ENCODE measurements at regions not wholly inside any gene's neighbourhood (a gene's known extent, or its start where the extent isn't known, plus 50 kb on each side); places are given as distances from the start of the nearest gene placed in this dataset.
"Not testable (repeated sequence)": the region's sequence is repeated elsewhere in the genome, so short reads cannot be mapped to it uniquely, and the experiment has no call there.

GRCh38 chr12:34305176-34305575, 282.9 kb downstream of the ALG10 start:
- no peak for DNase-seq
- no peak for ATAC-seq
- POLR2A ChIA-PET: no interaction called here
- H3K4me1 Mint-ChIP-seq: peaks cover 0 to 6% (median 0%) of the 10 kb centered on the region in 4 donors
- H3K36me3 Mint-ChIP-seq: peaks cover 0 to 33% (median 0%) of the 10 kb centered on the region in 3 donors
- H3K9me3 Mint-ChIP-seq: peaks cover 4 to 97% (median 65%) of the 10 kb centered on the region in 9 donors
- H3K4me3 Mint-ChIP-seq: no peak overlapping the region
- no peak overlapping the region for H3K27ac Mint-ChIP-seq
- H3K27me3 Mint-ChIP-seq: peaks cover 0 to 26% (median 0%) of the 10 kb centered on the region in 5 donors

GRCh38 chr12:34306133-34306830, 284.0 kb downstream of the ALG10 start:
- ATAC-seq (no peak), DNase-seq (no peak)
- H3K27ac Mint-ChIP-seq: no peak overlapping the region
- peaks cover 0 to 29% (median 0%) of the 10 kb centered on the region in 3 donors for H3K36me3 Mint-ChIP-seq
- H3K4me1 Mint-ChIP-seq: peaks cover 0 to 6% (median 0%) of the 10 kb centered on the region in 4 donors
- H3K4me3 Mint-ChIP-seq: no peak overlapping the region
- POLR2A ChIA-PET: no interaction called here
- peaks cover 0 to 21% (median 0%) of the 10 kb centered on the region in 5 donors for H3K27me3 Mint-ChIP-seq
- peaks cover 2 to 88% (median 66%) of the 10 kb centered on the region in 9 donors for H3K9me3 Mint-ChIP-seq

DNA sequence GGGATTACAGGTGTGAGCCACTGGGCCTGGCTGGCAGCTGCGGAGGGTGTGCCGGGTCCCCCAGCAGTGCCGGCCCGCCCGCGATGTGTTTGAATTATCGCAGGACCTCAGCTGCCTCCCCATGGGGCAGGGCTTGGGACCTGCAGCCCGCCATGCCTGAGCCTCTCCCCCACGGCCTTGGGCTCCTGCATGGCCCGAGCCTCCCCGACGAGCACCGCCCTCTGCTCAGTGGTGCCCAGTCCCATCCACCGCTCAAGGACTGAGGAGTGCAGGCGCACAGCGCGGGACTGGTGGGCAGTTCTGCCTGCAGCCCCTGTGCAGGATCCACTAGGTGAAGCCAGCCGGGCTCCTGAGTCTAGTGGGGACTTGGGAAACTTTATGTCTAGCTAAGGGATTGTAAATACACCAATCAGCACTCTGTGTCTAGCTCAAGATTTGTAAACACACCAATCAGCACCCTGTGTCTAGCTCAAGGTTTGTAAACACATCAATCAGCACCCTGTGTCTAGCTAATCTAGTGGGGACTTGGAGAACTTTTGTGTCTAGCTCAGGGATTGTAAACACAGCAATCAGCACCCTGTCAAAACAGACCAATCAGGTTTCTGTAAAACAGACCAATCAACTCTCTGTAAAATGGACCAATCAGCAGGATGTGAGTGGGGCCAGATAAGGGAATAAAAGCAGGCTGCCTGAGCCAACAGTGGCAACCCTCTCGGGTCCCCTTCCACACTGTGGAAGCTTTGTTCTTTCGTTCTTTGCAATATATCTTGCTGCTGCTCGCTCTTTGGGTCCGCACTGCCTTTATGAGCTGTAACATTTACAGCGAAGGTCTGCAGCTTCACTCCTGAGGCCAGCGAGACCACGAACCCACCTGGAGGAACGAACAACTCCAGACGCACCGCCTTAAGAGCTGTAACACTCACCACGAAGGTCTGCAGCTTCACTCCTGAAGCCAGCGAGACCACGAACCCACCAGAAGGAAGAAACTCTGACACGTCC, 287.8 kb downstream of the ALG10 start:
- H3K4me3 Mint-ChIP-seq, POLR2A ChIA-PET, ATAC-seq, H3K27me3 Mint-ChIP-seq, DNase-seq, H3K27ac Mint-ChIP-seq, H3K4me1 Mint-ChIP-seq: not testable (repeated sequence)
- Mint-ChIP-seq H3K9me3 (peaks cover 9 to 90% (median 65%) of the 10 kb centered on the region in 9 donors), H3K36me3 (peaks cover 0 to 27% (median 0%) of the 10 kb centered on the region in 3 donors)

GRCh38 chr12:34311337-34311736, 289.0 kb downstream of the ALG10 start:
- Mint-ChIP-seq H3K4me3 (no peak overlapping the region), H3K27me3 (peaks cover 0 to 3% (median 0%) of the 10 kb centered on the region in 5 donors), H3K4me1 (peaks cover 0 to 4% (median 0%) of the 10 kb centered on the region in 4 donors), H3K27ac (no peak overlapping the region), H3K36me3 (peaks cover 0 to 27% (median 0%) of the 10 kb centered on the region in 3 donors), H3K9me3 (peaks cover 9 to 89% (median 64%) of the 10 kb centered on the region in 9 donors)
- no peak for ATAC-seq
- POLR2A ChIA-PET: no interaction called here
- no peak for DNase-seq

- Mint-ChIP-seq H3K27me3 (peaks cover 0 to 42% (median 0%) of the 10 kb centered on the region in 5 donors), H3K4me3 (peak overlapping the region in 1 of 10 donors; percentile 30), H3K4me1 (peaks cover 0 to 7% (median 0%) of the 10 kb centered on the region in 4 donors), H3K9me3 (peaks cover 2 to 92% (median 55%) of the 10 kb centered on the region in 9 donors), H3K27ac (no peak overlapping the region), H3K36me3 (peaks cover 2 to 35% (median 7%) of the 10 kb centered on the region in 3 donors)
- DNase-seq (no peak), ATAC-seq (no peak)
- POLR2A ChIA-PET: no interaction called here
Measured at GRCh38 chr12:34327671-34328070, 305.4 kb downstream of the ALG10 start.

- peaks cover 0 to 4% (median 0%) of the 10 kb centered on the region in 4 donors for H3K4me1 Mint-ChIP-seq
Measured at GRCh38 chr12:34333337-34333736, 311.0 kb downstream of the ALG10 start.

DNA sequence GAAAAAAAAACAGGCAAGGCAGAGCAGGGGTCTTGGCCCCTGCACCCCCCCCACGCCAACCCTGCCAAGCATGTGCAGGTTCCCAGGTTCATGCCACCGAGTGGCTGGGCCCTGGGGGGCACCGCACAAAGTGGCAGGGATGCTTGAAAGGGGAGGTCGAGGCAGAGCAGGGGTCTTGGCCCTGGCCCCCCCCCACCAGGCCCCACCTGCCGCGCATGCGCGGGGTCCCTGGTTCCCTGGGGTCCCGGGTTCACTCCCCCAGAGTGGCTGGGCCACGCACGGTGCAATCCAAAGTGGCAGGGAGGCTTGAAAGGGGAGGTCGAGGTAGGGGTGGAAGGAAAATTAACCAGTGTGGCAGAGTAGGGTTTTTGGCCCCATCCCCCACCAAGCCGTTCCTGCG, 312.2 kb downstream of the ALG10 start:
- H3K4me3 Mint-ChIP-seq: no peak overlapping the region
- H3K27ac Mint-ChIP-seq: no peak overlapping the region
- ATAC-seq: no peak
- DNase-seq: no peak
- POLR2A ChIA-PET: no interaction called here
- peaks cover 0 to 5% (median 0%) of the 10 kb centered on the region in 3 donors for H3K36me3 Mint-ChIP-seq
- peaks cover 0 to 4% (median 0%) of the 10 kb centered on the region in 4 donors for H3K4me1 Mint-ChIP-seq
- H3K9me3 Mint-ChIP-seq: peaks cover 0 to 59% (median 16%) of the 10 kb centered on the region in 9 donors
- peaks cover 0 to 36% (median 0%) of the 10 kb centered on the region in 5 donors for H3K27me3 Mint-ChIP-seq

More at GRCh38 chr12:34333337-34333736, 311.0 kb downstream of the ALG10 start:
- H3K36me3 Mint-ChIP-seq: peaks cover 2 to 10% (median 5%) of the 10 kb centered on the region in 3 donors
- no peak overlapping the region for H3K4me3 Mint-ChIP-seq
- ATAC-seq (no peak), DNase-seq (no peak)
- no peak overlapping the region for H3K27ac Mint-ChIP-seq
- POLR2A ChIA-PET: no interaction called here
- H3K9me3 Mint-ChIP-seq: peaks cover 2 to 66% (median 24%) of the 10 kb centered on the region in 9 donors
- peaks cover 0 to 36% (median 0%) of the 10 kb centered on the region in 5 donors for H3K27me3 Mint-ChIP-seq

DNA sequence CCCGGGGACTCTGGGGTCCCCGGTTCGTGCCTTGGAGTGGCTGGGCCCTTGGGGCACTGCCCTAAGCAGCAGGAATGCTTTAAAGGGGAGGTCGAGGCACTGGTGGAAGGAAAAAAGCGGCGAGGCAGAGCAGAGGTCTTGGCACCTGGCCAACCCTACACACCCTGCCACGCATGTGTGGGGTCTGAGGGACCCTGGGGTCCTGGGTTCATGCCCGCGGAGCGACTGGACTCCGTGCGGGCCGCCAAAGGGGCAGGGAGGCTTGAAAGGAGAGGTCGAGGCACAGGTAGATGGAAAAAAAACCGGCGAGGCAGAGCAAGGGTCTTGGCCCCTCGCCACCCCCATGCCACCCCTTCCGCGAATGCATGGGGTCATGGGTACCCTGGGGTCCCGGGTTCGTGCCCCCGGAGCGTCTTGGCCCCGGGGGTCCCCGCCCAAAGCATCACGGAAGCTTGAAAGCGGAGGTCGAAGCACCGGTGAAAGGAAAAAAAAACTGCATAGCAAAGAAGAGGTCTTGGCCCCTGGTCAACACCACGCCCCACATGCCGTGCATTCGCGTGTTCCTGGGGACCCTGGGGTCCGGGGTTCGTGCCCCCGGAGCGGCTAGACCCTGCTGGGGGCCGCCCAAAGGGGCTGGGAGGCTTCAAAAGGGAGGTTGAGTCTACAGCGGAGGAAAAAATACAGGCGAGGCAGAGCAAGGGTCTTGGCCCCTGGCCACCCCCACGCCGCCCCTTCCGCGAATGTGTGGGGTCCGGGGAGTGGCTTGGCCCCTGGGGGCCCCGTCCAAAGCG, 312.9 kb downstream of the ALG10 start:
- peaks cover 0 to 4% (median 0%) of the 10 kb centered on the region in 4 donors for H3K4me1 Mint-ChIP-seq
- peaks cover 0 to 2% (median 0%) of the 10 kb centered on the region in 3 donors for H3K36me3 Mint-ChIP-seq
- no peak overlapping the region for H3K4me3 Mint-ChIP-seq
- no peak for ATAC-seq
- H3K27ac Mint-ChIP-seq: no peak overlapping the region
- DNase-seq: no peak
- H3K9me3 Mint-ChIP-seq: peaks cover 0 to 56% (median 11%) of the 10 kb centered on the region in 9 donors
- peaks cover 0 to 36% (median 0%) of the 10 kb centered on the region in 5 donors for H3K27me3 Mint-ChIP-seq
- POLR2A ChIA-PET: no interaction called here

DNA sequence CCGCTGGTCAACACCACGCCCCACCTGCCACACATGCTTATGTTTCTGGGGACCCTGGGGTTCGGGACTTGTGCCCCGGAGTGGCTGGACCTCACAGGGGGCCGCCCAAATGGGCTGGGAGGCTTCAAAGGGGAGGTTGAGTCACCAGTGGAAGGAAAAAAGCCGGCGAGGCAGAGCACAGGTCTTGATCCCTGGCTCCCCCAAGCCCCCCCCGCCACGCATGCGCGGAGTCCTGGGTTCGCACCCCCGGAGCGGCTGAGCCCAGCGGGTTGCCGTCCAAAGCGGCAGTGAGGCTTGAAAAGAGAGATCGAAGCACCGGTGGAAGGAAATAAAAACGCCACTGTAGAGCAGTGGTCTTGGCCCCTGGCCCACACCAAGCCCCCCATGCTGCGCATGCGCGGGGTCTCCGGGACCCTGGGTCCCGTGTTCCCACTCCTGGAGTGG, 313.5 kb downstream of the ALG10 start:
- Mint-ChIP-seq H3K36me3 (peaks cover 0 to 2% (median 0%) of the 10 kb centered on the region in 3 donors), H3K27me3 (peaks cover 0 to 35% (median 0%) of the 10 kb centered on the region in 5 donors), H3K9me3 (peaks cover 0 to 55% (median 7%) of the 10 kb centered on the region in 9 donors), H3K4me1 (peaks cover 0 to 6% (median 0%) of the 10 kb centered on the region in 4 donors), H3K27ac (no peak overlapping the region), H3K4me3 (no peak overlapping the region)
- DNase-seq: no peak
- no peak for ATAC-seq
- POLR2A ChIA-PET: no interaction called here

- Mint-ChIP-seq H3K4me1 (peaks cover 0 to 6% (median 0%) of the 10 kb centered on the region in 4 donors), H3K4me3 (no peak overlapping the region), H3K9me3 (peaks cover 0 to 53% (median 4%) of the 10 kb centered on the region in 9 donors), H3K27ac (no peak overlapping the region), H3K36me3 (peaks cover 0 to 2% (median 0%) of the 10 kb centered on the region in 3 donors), H3K27me3 (peaks cover 0 to 26% (median 0%) of the 10 kb centered on the region in 5 donors)
- no peak for DNase-seq
- no peak for ATAC-seq
- POLR2A ChIA-PET: no interaction called here
Measured at GRCh38 chr12:34336619-34337465, 314.5 kb downstream of the ALG10 start.

DNA sequence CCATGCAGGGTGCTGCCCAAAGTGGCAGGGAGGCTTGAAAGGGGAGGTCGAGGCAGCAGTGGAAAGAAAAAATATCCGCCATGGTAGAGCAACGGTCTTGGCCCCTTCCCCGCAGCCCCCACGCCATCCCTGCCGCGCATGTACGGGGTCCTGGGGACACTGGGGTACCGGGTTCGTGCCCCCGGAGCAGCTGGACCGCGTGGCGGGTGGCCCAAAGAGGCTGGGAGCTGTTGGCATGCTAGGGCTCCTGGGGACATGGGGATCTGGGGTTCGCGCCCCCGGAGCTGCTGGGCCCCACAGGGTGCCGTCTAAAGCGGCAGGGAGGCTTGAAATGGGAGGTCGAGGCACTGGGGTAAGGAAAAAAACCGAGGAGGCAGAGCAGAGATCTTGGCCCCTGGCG, 316.5 kb downstream of the ALG10 start:
- Mint-ChIP-seq H3K27ac (no peak overlapping the region), H3K4me3 (no peak overlapping the region), H3K27me3 (peaks cover 0 to 9% (median 0%) of the 10 kb centered on the region in 5 donors), H3K9me3 (peaks cover 0 to 51% (median 3%) of the 10 kb centered on the region in 9 donors), H3K4me1 (peaks cover 0 to 6% (median 0%) of the 10 kb centered on the region in 4 donors), H3K36me3 (peaks cover 0 to 2% (median 0%) of the 10 kb centered on the region in 3 donors)
- DNase-seq: no peak
- no peak for ATAC-seq
- POLR2A ChIA-PET: no interaction called here

Measured in naive thymus-derived CD8-positive, alpha-beta T cell (primary cell).